PC-3 (cell line): ENCODE measurements at regions not wholly inside any gene's neighbourhood (a gene's known extent, or its start where the extent isn't known, plus 50 kb on each side); places are given as distances from the start of the nearest gene placed in this dataset.

ENCODE experiments used
- EZH2phosphoT487 ChIP-seq: fragments of 300-600 bp; sonication (generic); IDR thresholded peaks from 2 replicates; pipeline ENCODE4 v1.6.1; 2018; ENCODE audit warnings: mild to moderate bottlenecking, antibody characterized with exemption, low read length, borderline replicate concordance
- TF ChIP-seq, protein P1 (sequence below): fragments of 300-600 bp; sonication (generic); conservative IDR thresholded peaks from 2 replicates; pipeline ENCODE4 v1.5.1; 2017; ENCODE audit warnings: antibody characterized with exemption, low read depth, mild to moderate bottlenecking, low read length

DNA sequence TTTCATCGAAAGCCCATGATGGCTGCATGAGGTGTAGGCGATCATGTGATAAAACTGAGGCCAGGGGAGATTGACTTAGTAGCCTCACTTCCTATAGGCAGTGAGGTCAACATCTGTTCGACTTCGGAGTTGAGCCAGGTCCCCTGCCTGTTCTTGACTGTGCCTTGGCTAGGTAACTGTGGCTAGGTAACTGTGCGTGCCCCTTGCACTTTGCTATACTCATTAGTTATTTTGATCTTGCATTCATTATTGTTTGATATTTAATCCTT, 55.0 kb downstream of the CLDN34 start:
- TF ChIP-seq, protein P1, sequence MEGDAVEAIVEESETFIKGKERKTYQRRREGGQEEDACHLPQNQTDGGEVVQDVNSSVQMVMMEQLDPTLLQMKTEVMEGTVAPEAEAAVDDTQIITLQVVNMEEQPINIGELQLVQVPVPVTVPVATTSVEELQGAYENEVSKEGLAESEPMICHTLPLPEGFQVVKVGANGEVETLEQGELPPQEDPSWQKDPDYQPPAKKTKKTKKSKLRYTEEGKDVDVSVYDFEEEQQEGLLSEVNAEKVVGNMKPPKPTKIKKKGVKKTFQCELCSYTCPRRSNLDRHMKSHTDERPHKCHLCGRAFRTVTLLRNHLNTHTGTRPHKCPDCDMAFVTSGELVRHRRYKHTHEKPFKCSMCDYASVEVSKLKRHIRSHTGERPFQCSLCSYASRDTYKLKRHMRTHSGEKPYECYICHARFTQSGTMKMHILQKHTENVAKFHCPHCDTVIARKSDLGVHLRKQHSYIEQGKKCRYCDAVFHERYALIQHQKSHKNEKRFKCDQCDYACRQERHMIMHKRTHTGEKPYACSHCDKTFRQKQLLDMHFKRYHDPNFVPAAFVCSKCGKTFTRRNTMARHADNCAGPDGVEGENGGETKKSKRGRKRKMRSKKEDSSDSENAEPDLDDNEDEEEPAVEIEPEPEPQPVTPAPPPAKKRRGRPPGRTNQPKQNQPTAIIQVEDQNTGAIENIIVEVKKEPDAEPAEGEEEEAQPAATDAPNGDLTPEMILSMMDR = no peak
- no peak for TF ChIP-seq EZH2phosphoT487
